ENCODE measurements at regions not wholly inside any gene's neighbourhood (a gene's known extent, or its start where the extent isn't known, plus 50 kb on each side); places are given as distances from the start of the nearest gene placed in this dataset.

DNA sequence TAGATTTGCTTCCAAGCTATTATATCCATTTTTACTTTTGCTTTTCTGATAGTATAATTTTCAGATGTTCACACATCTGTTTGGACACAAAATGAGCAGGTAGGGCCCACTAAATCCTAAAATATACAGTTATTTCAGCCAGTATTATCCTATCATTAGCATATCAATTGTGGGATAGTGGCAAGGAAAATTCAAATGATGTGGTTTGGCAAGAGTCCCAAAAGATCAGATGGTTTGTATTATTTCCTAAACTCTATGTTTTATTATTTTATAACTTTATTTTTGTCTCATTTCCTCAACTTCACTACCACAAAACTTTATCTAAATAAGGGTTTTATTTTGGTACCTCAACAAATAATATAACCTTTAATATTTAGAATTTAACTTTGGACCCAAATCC is 1659.6 kb downstream of the NCAM2 start:
- Histone ChIP-seq H3K36me3 (ENCODE audit: control insufficient read depth in 1 of 2, insufficient read depth in 2 of 2, low read length in 2 of 2) (no peaks in the 10 kb centered on the region), H3K4me3 (replicated peaks in 1 of 2; ENCODE audit: low read depth in 1 of 2, low read length in 2 of 2) (no peak overlapping the region), H3K4me1 (ENCODE audit: control insufficient read depth in 1 of 2, insufficient read depth in 2 of 2, low read length in 2 of 2) (no peaks in the 10 kb centered on the region), H3K9me3 (ENCODE audit: control insufficient read depth in 1 of 2, insufficient read depth in 1 of 2, low read depth in 1 of 2, low read length in 2 of 2) (peaks cover 14 to 17% of the 10 kb centered on the region in 2 experiments; a peak in 1 of 4 replicates), H3K27me3 (ENCODE audit: insufficient read depth, low read length) (no peaks in the 10 kb centered on the region), H4K20me1 (ENCODE audit: insufficient read depth) (no peaks in the 10 kb centered on the region), H3K9ac (ENCODE audit: low read length) (no peak overlapping the region), H3K9me2 (ENCODE audit: insufficient read depth) (no peaks in the 10 kb centered on the region), H3K4me2 (ENCODE audit: low read length) (no peak overlapping the region), H3K79me2 (ENCODE audit: insufficient read depth, low read length) (no peaks in the 10 kb centered on the region), H2AFZ (ENCODE audit: low read depth, low read length, poor library complexity, severe bottlenecking) (no peak overlapping the region), H3K27ac (ENCODE audit: low read depth, low read length) (no peak overlapping the region)
- DNase-seq (ENCODE audit: low read depth, low spot score) (no peak), ATAC-seq (no peak)
- ChIA-PET CTCF (no interaction called here), POLR2A (no interaction called here), RAD21 (ENCODE audit: low non-redundant PET in 1 of 2, low total read pairs in 2 of 2, uncharacterized antibody in 2 of 2, unreplicated experiment in 2 of 2) (no interaction called here)
- intact Hi-C loops (cut with micrococcal nuclease), result no loop called here
- TF ChIP-seq CBX3 (IDR thresholded peaks at IDR 0.05; ENCODE audit: low read depth), result no peak
- TF ChIP-seq SIN3A (IDR thresholded peaks at IDR 0.05; ENCODE audit: low read depth), result no peak
- TF ChIP-seq, protein P1, sequence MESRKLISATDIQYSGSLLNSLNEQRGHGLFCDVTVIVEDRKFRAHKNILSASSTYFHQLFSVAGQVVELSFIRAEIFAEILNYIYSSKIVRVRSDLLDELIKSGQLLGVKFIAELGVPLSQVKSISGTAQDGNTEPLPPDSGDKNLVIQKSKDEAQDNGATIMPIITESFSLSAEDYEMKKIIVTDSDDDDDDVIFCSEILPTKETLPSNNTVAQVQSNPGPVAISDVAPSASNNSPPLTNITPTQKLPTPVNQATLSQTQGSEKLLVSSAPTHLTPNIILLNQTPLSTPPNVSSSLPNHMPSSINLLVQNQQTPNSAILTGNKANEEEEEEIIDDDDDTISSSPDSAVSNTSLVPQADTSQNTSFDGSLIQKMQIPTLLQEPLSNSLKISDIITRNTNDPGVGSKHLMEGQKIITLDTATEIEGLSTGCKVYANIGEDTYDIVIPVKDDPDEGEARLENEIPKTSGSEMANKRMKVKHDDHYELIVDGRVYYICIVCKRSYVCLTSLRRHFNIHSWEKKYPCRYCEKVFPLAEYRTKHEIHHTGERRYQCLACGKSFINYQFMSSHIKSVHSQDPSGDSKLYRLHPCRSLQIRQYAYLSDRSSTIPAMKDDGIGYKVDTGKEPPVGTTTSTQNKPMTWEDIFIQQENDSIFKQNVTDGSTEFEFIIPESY (IDR thresholded peaks at IDR 0.05; ENCODE audit: extremely low read depth, insufficient replicate concordance, low read length), result no peak
- TF ChIP-seq TCF7L2 (IDR thresholded peaks at IDR 0.05; ENCODE audit: borderline replicate concordance, extremely low read depth, insufficient read depth, insufficient read length), result no peak
- no peak for TF ChIP-seq FOSL1 (IDR thresholded peaks at IDR 0.05; ENCODE audit: low read depth)
- no peak for TF ChIP-seq JUND (IDR thresholded peaks at IDR 0.05)
- TF ChIP-seq, protein P2, sequence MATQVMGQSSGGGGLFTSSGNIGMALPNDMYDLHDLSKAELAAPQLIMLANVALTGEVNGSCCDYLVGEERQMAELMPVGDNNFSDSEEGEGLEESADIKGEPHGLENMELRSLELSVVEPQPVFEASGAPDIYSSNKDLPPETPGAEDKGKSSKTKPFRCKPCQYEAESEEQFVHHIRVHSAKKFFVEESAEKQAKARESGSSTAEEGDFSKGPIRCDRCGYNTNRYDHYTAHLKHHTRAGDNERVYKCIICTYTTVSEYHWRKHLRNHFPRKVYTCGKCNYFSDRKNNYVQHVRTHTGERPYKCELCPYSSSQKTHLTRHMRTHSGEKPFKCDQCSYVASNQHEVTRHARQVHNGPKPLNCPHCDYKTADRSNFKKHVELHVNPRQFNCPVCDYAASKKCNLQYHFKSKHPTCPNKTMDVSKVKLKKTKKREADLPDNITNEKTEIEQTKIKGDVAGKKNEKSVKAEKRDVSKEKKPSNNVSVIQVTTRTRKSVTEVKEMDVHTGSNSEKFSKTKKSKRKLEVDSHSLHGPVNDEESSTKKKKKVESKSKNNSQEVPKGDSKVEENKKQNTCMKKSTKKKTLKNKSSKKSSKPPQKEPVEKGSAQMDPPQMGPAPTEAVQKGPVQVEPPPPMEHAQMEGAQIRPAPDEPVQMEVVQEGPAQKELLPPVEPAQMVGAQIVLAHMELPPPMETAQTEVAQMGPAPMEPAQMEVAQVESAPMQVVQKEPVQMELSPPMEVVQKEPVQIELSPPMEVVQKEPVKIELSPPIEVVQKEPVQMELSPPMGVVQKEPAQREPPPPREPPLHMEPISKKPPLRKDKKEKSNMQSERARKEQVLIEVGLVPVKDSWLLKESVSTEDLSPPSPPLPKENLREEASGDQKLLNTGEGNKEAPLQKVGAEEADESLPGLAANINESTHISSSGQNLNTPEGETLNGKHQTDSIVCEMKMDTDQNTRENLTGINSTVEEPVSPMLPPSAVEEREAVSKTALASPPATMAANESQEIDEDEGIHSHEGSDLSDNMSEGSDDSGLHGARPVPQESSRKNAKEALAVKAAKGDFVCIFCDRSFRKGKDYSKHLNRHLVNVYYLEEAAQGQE (IDR thresholded peaks at IDR 0.05; ENCODE audit: low read depth), result no peak
- TF ChIP-seq, protein P3, sequence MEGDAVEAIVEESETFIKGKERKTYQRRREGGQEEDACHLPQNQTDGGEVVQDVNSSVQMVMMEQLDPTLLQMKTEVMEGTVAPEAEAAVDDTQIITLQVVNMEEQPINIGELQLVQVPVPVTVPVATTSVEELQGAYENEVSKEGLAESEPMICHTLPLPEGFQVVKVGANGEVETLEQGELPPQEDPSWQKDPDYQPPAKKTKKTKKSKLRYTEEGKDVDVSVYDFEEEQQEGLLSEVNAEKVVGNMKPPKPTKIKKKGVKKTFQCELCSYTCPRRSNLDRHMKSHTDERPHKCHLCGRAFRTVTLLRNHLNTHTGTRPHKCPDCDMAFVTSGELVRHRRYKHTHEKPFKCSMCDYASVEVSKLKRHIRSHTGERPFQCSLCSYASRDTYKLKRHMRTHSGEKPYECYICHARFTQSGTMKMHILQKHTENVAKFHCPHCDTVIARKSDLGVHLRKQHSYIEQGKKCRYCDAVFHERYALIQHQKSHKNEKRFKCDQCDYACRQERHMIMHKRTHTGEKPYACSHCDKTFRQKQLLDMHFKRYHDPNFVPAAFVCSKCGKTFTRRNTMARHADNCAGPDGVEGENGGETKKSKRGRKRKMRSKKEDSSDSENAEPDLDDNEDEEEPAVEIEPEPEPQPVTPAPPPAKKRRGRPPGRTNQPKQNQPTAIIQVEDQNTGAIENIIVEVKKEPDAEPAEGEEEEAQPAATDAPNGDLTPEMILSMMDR (IDR thresholded peaks at IDR 0.05 in 2 of 3, conservative IDR thresholded peaks at IDR 0.05 in 1 of 3; ENCODE audit: borderline replicate concordance in 1 of 3, insufficient read depth in 1 of 3, low read depth in 2 of 3, low read length in 2 of 3), result no peak
- TF ChIP-seq, protein P4, sequence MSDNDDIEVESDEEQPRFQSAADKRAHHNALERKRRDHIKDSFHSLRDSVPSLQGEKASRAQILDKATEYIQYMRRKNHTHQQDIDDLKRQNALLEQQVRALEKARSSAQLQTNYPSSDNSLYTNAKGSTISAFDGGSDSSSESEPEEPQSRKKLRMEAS (IDR thresholded peaks at IDR 0.05), result no peak
- no peak for TF ChIP-seq EZH2 (IDR thresholded peaks at IDR 0.05)
- TF ChIP-seq POLR2A (IDR thresholded peaks at IDR 0.05; ENCODE audit: borderline replicate concordance, extremely low read depth, insufficient read depth, insufficient read length), result no peak
- TF ChIP-seq SP1 (IDR thresholded peaks at IDR 0.05; ENCODE audit: low read depth), result no peak
- no peak for TF ChIP-seq YY1 (IDR thresholded peaks at IDR 0.05; ENCODE audit: extremely low read depth, insufficient replicate concordance, low read depth, low read length)
- no peak for TF ChIP-seq POLR2AphosphoS5 (IDR thresholded peaks at IDR 0.05; ENCODE audit: low read depth, low read length)
- no peak for TF ChIP-seq EZH2phosphoT487 (IDR thresholded peaks at IDR 0.05; ENCODE audit: borderline replicate concordance)
- TF ChIP-seq ZNF274 (IDR thresholded peaks at IDR 0.05; ENCODE audit: low read depth, low read length), result no peak
- TF ChIP-seq, protein P5, sequence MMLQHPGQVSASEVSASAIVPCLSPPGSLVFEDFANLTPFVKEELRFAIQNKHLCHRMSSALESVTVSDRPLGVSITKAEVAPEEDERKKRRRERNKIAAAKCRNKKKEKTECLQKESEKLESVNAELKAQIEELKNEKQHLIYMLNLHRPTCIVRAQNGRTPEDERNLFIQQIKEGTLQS (IDR thresholded peaks at IDR 0.05), result no peak
- no peak for TF ChIP-seq RAD21 (IDR thresholded peaks at IDR 0.05; ENCODE audit: low read depth)
- TF ChIP-seq ELF1 (IDR thresholded peaks at IDR 0.05; ENCODE audit: borderline replicate concordance, low read depth), result no peak
- no peak for TF ChIP-seq CEBPB (IDR thresholded peaks at IDR 0.05; ENCODE audit: low read depth)
- BruUV-seq (replicated peaks), result no TSS peak

Data from HCT116 (cell line).